ENCODE measurements at regions not wholly inside any gene's neighbourhood (a gene's known extent, or its start where the extent isn't known, plus 50 kb on each side); places are given as distances from the start of the nearest gene placed in this dataset.

DNA sequence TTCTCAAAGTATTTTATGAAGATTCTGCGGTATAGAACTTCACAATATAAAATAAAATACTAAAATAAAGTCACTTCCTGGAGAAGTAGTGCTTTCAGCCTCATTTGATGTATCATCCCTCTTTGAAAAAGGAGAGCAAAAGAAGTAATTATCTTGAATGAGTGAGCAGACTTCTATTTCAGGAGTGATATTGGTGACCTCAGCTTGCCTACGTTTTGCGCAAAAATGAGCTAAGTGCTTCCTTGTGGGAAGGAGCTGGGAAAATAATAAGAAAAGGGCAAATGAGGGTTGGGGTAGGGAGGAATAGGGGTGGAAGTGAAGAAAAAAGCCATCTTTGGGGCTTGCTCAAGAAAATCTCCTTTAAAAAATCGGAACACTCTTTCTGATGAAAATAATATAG is 1773.6 kb downstream of the OLFM4 start:
- TF ChIP-seq, protein P1, sequence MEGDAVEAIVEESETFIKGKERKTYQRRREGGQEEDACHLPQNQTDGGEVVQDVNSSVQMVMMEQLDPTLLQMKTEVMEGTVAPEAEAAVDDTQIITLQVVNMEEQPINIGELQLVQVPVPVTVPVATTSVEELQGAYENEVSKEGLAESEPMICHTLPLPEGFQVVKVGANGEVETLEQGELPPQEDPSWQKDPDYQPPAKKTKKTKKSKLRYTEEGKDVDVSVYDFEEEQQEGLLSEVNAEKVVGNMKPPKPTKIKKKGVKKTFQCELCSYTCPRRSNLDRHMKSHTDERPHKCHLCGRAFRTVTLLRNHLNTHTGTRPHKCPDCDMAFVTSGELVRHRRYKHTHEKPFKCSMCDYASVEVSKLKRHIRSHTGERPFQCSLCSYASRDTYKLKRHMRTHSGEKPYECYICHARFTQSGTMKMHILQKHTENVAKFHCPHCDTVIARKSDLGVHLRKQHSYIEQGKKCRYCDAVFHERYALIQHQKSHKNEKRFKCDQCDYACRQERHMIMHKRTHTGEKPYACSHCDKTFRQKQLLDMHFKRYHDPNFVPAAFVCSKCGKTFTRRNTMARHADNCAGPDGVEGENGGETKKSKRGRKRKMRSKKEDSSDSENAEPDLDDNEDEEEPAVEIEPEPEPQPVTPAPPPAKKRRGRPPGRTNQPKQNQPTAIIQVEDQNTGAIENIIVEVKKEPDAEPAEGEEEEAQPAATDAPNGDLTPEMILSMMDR (IDR thresholded peaks at IDR 0.05), result no peak
- no peak for TF ChIP-seq POLR2A (IDR thresholded peaks at IDR 0.05)
